SK-N-SH treated with all-trans-retinoic acid at 6 μM for 48 hours (cell line): ENCODE measurements at regions not wholly inside any gene's neighbourhood (a gene's known extent, or its start where the extent isn't known, plus 50 kb on each side); places are given as distances from the start of the nearest gene placed in this dataset.

Experiments used
- ATAC-seq: fragments of 200-7000 bp; cut with Tn5 transposase; 3 replicates; pipeline ENCODE4 v1.9.1; 2020; ENCODE audit warnings: mild to moderate bottlenecking, moderate library complexity
- ARNTL ChIP-seq: fragments of 450-650 bp; formaldehyde crosslinking; IDR thresholded peaks from 2 replicates; pipeline ENCODE4 v1.5.0; 2020; ENCODE audit warnings: low read depth, mild to moderate bottlenecking, moderate library complexity, borderline replicate concordance
- CSDC2 ChIP-seq: fragments of 250-450 bp; sonication (Bioruptor Pico); IDR thresholded peaks from 2 replicates; pipeline ENCODE4 v1.5.0; 2020; ENCODE audit warnings: mild to moderate bottlenecking, moderate library complexity
- ESRRG ChIP-seq: fragments of 250-450 bp; sonication (Bioruptor Pico); IDR thresholded peaks from 2 replicates; pipeline ENCODE4 v1.6.1; 2021; ENCODE audit warnings: mild to moderate bottlenecking
- GLIS3 ChIP-seq: fragments of 250-450 bp; sonication (Bioruptor Pico); IDR thresholded peaks from 2 replicates; pipeline ENCODE4 v1.5.0; 2020; ENCODE audit warnings: mild to moderate bottlenecking, moderate library complexity
- ISL1 ChIP-seq: fragments of 250-450 bp; sonication (Bioruptor Pico); IDR thresholded peaks from 2 replicates; pipeline ENCODE4 v2.1.2; 2022; ENCODE audit warnings: mild to moderate bottlenecking, moderate library complexity
- OSR1 ChIP-seq: fragments of 250-450 bp; sonication (Bioruptor Pico); IDR thresholded peaks from 2 replicates; pipeline ENCODE4 v1.8.0; 2022; ENCODE audit warnings: moderate library complexity, mild to moderate bottlenecking, inconsistent platforms
- PPARA ChIP-seq: fragments of 250-450 bp; sonication (Bioruptor Pico); IDR thresholded peaks from 2 replicates; pipeline ENCODE4 v1.5.0; 2020; ENCODE audit warnings: mild to moderate bottlenecking, borderline replicate concordance
- RARB ChIP-seq: fragments of 250-450 bp; sonication (Bioruptor Pico); IDR thresholded peaks from 2 replicates; pipeline ENCODE4 v1.8.0; 2021; ENCODE audit warnings: mild to moderate bottlenecking, moderate library complexity
- SNAI2 ChIP-seq: fragments of 250-450 bp; sonication (Bioruptor Pico); IDR thresholded peaks from 2 replicates; pipeline ENCODE4 v1.5.0; 2020; ENCODE audit warnings: mild to moderate bottlenecking, moderate library complexity
- TCF4 ChIP-seq: fragments of 250-450 bp; sonication (Bioruptor Pico); IDR thresholded peaks from 2 replicates; pipeline ENCODE4 v1.8.0; 2021; ENCODE audit warnings: mild to moderate bottlenecking, moderate library complexity, borderline replicate concordance
- TOX ChIP-seq: fragments of 250-450 bp; sonication (Bioruptor Pico); IDR thresholded peaks from 2 replicates; pipeline ENCODE4 v1.8.0; 2021; ENCODE audit warnings: mild to moderate bottlenecking, moderate library complexity, borderline replicate concordance
- ZC3H10 ChIP-seq: fragments of 250-450 bp; sonication (Bioruptor Pico); IDR thresholded peaks from 2 replicates; pipeline ENCODE4 v1.5.1; 2021; ENCODE audit warnings: mild to moderate bottlenecking, moderate library complexity
- ZFP3 ChIP-seq: fragments of 250-450 bp; sonication (Bioruptor Pico); IDR thresholded peaks from 2 replicates; pipeline ENCODE4 v1.5.0; 2020; ENCODE audit warnings: mild to moderate bottlenecking, moderate library complexity
- ZFP30 ChIP-seq: fragments of 450-650 bp; formaldehyde crosslinking; IDR thresholded peaks from 2 replicates; pipeline ENCODE4 v1.5.0; 2022; ENCODE audit warnings: mild to moderate bottlenecking, moderate library complexity
- ZNF565 ChIP-seq: fragments of 450-650 bp; formaldehyde crosslinking; conservative IDR thresholded peaks from 2 replicates; pipeline ENCODE4 v1.5.0; 2020; ENCODE audit warnings: low read depth, mild to moderate bottlenecking, moderate library complexity
- ZNF70 ChIP-seq: fragments of 450-650 bp; formaldehyde crosslinking; IDR thresholded peaks from 2 replicates; pipeline ENCODE4 v1.5.0; 2020; ENCODE audit warnings: mild to moderate bottlenecking, moderate library complexity
- ZNF8 ChIP-seq: fragments of 450-650 bp; formaldehyde crosslinking; IDR thresholded peaks from 2 replicates; pipeline ENCODE4 v1.5.0; 2020; ENCODE audit warnings: mild to moderate bottlenecking, moderate library complexity
- TF ChIP-seq, protein P1 (sequence below): fragments of 250-450 bp; sonication (Bioruptor Pico); IDR thresholded peaks from 2 replicates; pipeline ENCODE4 v1.5.1; 2020; ENCODE audit warnings: low read depth, mild to moderate bottlenecking, moderate library complexity
- TF ChIP-seq, protein P2 (sequence below): fragments of 250-450 bp; sonication (Bioruptor Pico); IDR thresholded peaks from 2 replicates; pipeline ENCODE4 v1.8.0; 2021; ENCODE audit warnings: low read depth, mild to moderate bottlenecking, moderate library complexity, borderline replicate concordance
- TF ChIP-seq, protein P3 (sequence below): fragments of 250-450 bp; sonication (Bioruptor Pico); IDR thresholded peaks from 2 replicates; pipeline ENCODE4 v1.8.0; 2020; ENCODE audit warnings: mild to moderate bottlenecking, moderate library complexity, borderline replicate concordance
- TF ChIP-seq, protein P4 (sequence below): fragments of 250-450 bp; sonication (Bioruptor Pico); IDR thresholded peaks from 2 replicates; pipeline ENCODE4 v1.5.0; 2020; ENCODE audit warnings: mild to moderate bottlenecking, moderate library complexity
- TF ChIP-seq, protein P5 (sequence below): fragments of 250-450 bp; sonication (Bioruptor Pico); IDR thresholded peaks from 2 replicates; pipeline ENCODE4 v1.5.1; 2021; ENCODE audit warnings: mild to moderate bottlenecking, moderate library complexity

DNA sequence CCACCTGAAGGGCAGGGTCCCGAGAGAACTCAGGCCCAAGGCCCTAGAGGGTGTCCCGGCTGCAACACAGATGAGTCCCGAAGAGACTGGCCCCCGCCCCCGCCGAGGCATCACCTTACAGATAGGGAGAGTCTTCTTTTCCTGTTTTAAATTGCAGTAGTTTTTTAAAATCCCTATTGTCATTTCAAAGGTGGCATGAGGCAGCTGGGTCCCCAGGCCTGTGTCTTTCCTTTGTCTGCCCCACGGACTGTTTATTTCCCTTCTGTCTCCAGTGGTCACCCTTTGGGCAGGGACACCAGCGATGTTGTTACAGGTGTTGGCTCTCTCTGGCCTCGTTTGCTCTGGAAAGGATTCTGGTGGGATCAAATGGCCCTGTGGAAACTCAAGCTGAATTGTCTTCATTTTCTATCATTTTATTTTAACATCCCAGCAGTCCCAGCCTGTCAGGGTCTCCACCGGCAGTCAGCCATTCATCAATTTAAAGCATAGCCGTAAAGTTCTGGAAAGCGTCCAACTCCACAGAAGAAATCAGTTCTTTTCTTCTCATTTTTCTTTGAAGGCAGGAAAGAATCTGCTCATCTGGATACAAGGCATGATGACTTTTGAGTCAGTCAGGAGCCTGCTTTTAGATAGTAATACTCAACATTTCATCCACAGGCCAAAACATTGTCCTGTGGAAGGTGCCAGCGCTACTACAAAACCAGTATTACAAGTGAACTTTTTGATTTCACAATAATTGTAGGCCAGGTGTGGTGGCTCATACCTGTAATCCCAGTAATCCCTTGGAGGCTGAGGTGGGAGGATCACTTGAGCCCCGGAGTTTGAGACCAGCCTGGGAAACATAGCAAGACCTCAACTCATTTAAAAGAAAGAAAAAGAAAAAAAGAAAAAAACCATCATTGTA is 96.2 kb downstream of the HES1 start:
- no peak for ATAC-seq
- TF ChIP-seq, protein P1, sequence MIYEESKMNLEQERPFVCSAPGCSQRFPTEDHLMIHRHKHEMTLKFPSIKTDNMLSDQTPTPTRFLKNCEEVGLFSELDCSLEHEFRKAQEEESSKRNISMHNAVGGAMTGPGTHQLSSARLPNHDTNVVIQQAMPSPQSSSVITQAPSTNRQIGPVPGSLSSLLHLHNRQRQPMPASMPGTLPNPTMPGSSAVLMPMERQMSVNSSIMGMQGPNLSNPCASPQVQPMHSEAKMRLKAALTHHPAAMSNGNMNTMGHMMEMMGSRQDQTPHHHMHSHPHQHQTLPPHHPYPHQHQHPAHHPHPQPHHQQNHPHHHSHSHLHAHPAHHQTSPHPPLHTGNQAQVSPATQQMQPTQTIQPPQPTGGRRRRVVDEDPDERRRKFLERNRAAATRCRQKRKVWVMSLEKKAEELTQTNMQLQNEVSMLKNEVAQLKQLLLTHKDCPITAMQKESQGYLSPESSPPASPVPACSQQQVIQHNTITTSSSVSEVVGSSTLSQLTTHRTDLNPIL, result no peak
- TF ChIP-seq, protein P2, sequence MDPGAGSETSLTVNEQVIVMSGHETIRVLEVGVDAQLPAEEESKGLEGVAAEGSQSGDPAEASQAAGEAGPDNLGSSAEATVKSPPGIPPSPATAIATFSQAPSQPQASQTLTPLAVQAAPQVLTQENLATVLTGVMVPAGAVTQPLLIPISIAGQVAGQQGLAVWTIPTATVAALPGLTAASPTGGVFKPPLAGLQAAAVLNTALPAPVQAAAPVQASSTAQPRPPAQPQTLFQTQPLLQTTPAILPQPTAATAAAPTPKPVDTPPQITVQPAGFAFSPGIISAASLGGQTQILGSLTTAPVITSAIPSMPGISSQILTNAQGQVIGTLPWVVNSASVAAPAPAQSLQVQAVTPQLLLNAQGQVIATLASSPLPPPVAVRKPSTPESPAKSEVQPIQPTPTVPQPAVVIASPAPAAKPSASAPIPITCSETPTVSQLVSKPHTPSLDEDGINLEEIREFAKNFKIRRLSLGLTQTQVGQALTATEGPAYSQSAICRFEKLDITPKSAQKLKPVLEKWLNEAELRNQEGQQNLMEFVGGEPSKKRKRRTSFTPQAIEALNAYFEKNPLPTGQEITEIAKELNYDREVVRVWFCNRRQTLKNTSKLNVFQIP (CRISPR knock-in tag), result no peak
- no peak for TF ChIP-seq ZFP30 (CRISPR knock-in tag)

DNA sequence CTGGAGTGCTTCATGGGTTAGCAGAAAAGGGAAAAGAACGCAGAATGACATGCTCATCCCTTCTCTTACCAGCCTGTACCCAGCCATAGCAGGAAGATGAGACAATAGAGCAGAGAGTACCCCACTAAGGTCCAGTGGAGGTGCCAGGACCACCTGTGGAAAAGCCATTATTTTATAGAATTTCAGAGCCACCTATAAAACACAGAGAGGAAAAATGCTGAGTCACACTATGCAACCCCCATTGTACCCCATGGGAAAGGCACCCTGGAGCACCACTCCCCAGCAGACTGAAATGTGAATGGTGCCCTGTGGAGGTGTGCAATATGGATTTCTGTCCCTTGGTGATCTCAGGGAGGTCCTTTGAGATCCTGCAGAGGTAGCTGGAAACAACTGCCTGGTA is 97.2 kb downstream of the HES1 start:
- TF ChIP-seq OSR1 (CRISPR knock-in tag) (no peak), RARB (no peak), ZNF565 (no peak), ZNF70 (CRISPR knock-in tag) (no peak), ISL1 (CRISPR knock-in tag) (no peak), SNAI2 (no peak), ZFP30 (CRISPR knock-in tag) (no peak), GLIS3 (no peak), ZFP3 (CRISPR knock-in tag) (no peak), ARNTL (CRISPR knock-in tag) (no peak), PPARA (CRISPR knock-in tag) (no peak), ZNF8 (CRISPR knock-in tag) (no peak), ESRRG (CRISPR knock-in tag) (no peak)
- TF ChIP-seq, protein P1, result no peak
- TF ChIP-seq, protein P3, sequence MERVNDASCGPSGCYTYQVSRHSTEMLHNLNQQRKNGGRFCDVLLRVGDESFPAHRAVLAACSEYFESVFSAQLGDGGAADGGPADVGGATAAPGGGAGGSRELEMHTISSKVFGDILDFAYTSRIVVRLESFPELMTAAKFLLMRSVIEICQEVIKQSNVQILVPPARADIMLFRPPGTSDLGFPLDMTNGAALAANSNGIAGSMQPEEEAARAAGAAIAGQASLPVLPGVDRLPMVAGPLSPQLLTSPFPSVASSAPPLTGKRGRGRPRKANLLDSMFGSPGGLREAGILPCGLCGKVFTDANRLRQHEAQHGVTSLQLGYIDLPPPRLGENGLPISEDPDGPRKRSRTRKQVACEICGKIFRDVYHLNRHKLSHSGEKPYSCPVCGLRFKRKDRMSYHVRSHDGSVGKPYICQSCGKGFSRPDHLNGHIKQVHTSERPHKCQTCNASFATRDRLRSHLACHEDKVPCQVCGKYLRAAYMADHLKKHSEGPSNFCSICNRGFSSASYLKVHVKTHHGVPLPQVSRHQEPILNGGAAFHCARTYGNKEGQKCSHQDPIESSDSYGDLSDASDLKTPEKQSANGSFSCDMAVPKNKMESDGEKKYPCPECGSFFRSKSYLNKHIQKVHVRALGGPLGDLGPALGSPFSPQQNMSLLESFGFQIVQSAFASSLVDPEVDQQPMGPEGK, result no peak
- TF ChIP-seq, protein P4, sequence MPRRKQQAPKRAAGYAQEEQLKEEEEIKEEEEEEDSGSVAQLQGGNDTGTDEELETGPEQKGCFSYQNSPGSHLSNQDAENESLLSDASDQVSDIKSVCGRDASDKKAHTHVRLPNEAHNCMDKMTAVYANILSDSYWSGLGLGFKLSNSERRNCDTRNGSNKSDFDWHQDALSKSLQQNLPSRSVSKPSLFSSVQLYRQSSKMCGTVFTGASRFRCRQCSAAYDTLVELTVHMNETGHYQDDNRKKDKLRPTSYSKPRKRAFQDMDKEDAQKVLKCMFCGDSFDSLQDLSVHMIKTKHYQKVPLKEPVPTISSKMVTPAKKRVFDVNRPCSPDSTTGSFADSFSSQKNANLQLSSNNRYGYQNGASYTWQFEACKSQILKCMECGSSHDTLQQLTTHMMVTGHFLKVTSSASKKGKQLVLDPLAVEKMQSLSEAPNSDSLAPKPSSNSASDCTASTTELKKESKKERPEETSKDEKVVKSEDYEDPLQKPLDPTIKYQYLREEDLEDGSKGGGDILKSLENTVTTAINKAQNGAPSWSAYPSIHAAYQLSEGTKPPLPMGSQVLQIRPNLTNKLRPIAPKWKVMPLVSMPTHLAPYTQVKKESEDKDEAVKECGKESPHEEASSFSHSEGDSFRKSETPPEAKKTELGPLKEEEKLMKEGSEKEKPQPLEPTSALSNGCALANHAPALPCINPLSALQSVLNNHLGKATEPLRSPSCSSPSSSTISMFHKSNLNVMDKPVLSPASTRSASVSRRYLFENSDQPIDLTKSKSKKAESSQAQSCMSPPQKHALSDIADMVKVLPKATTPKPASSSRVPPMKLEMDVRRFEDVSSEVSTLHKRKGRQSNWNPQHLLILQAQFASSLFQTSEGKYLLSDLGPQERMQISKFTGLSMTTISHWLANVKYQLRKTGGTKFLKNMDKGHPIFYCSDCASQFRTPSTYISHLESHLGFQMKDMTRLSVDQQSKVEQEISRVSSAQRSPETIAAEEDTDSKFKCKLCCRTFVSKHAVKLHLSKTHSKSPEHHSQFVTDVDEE, result no peak
- TF ChIP-seq, all 23 proteins: peak for 0
- no peak for ATAC-seq

DNA sequence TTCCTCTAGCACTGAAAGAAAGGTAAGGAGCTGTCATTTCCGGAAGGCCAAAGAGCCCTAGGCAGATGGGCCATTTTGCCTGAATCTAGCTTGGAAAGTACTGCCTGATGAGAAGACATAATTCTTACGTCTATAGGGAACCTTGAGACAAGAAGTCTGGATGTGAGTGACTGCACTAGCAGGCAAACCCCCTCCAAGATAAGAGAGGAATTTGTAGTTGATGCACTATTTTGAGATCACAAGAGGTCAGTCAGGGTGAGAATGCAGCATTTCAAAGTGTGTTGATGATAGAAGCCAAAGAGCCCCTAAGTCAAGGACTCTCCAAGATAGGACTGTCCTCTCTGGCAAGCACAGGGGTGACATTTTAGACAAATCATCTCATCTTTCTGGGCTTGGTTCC is 99.2 kb downstream of the HES1 start:
- no peak for TF ChIP-seq ZC3H10
- no peak for TF ChIP-seq TOX (CRISPR knock-in tag)
- no peak for TF ChIP-seq CSDC2 (CRISPR knock-in tag)
- TF ChIP-seq, protein P5, sequence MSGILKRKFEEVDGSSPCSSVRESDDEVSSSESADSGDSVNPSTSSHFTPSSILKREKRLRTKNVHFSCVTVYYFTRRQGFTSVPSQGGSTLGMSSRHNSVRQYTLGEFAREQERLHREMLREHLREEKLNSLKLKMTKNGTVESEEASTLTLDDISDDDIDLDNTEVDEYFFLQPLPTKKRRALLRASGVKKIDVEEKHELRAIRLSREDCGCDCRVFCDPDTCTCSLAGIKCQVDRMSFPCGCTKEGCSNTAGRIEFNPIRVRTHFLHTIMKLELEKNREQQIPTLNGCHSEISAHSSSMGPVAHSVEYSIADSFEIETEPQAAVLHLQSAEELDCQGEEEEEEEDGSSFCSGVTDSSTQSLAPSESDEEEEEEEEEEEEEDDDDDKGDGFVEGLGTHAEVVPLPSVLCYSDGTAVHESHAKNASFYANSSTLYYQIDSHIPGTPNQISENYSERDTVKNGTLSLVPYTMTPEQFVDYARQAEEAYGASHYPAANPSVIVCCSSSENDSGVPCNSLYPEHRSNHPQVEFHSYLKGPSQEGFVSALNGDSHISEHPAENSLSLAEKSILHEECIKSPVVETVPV (CRISPR knock-in tag), result no peak
- no peak for TF ChIP-seq RARB
- TF ChIP-seq, protein P2 (CRISPR knock-in tag), result no peak
- TF ChIP-seq SNAI2, result no peak
- TF ChIP-seq ZNF565, result no peak
- no peak for TF ChIP-seq TCF4 (CRISPR knock-in tag)
- no peak for TF ChIP-seq ZNF8 (CRISPR knock-in tag)
- TF ChIP-seq, protein P1, result no peak
- TF ChIP-seq GLIS3, result no peak
- no peak for TF ChIP-seq ZFP3 (CRISPR knock-in tag)
- no peak for TF ChIP-seq ARNTL (CRISPR knock-in tag)
- no peak for ATAC-seq
